ENCODE measurements at regions not wholly inside any gene's neighbourhood (a gene's known extent, or its start where the extent isn't known, plus 50 kb on each side); places are given as distances from the start of the nearest gene placed in this dataset.

DNA sequence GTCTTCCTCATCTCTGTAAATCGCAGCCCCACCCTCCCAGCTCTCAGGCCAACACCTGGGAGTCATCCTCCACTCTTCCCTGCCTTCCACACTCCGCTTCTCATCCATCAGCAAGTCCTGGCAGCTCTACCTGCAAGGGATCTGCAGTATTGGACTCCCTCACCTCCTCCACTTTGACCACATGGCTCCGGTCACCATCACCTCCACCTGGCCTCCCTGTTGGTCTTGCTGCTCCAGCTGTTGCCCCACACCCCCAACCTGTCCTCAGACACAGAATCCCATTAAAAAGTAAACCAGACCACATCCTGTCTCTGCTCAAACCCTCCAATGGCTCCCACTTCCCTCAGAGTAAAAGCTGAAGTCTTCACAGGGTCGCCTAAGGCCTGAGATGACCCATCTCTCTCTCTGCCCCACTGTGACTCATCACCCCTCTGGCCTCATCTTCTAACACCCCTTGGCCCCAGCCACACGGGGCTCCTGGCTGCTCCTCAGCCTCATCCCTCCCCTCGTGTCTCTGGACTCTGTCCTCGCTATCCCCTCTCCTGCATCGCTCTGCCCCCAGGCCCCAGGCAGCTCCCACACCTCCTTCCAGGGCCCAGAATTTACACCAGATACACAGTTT is 185.1 kb upstream of the SULF2 start:
- H3K4me1 ChIP-seq (ENCODE audit: insufficient read depth, low read length) = no peaks in the 10 kb centered on the region
- H3K9me3 ChIP-seq (ENCODE audit: low read length) = no peaks in the 10 kb centered on the region
- Mint-ChIP-seq H3K9me3 (peaks cover 0 to 1% (median 0%) of the 10 kb centered on the region in 5 donors), H3K4me1 (no peaks in the 10 kb centered on the region), H3K27ac (no peak overlapping the region), H3K27me3 (peaks cover 19 to 39% of the 10 kb centered on the region in 2 donors), H3K36me3 (no peaks in the 10 kb centered on the region), H3K4me3 (no peak overlapping the region)
- POLR2A ChIA-PET = no interaction called here
- H3K4me3 ChIP-seq (ENCODE audit: low read length) = no peak overlapping the region
- no peaks in the 10 kb centered on the region for H3K27me3 ChIP-seq (ENCODE audit: insufficient read depth, low read length, poor library complexity, severe bottlenecking)
- no peaks in the 10 kb centered on the region for H3K36me3 ChIP-seq (ENCODE audit: insufficient read depth, low read length)
- CTCF ChIA-PET = no interaction called here
- no peak overlapping the region for H3K27ac ChIP-seq (ENCODE audit: low read depth, low read length)
- DNase-seq = no peak

- no peaks in the 10 kb centered on the region for H3K9me3 ChIP-seq (ENCODE audit: low read length)
- Mint-ChIP-seq H3K27me3 (peaks cover 18 to 37% of the 10 kb centered on the region in 2 donors), H3K27ac (no peak overlapping the region), H3K9me3 (no peaks in the 10 kb centered on the region), H3K36me3 (no peaks in the 10 kb centered on the region), H3K4me1 (no peaks in the 10 kb centered on the region), H3K4me3 (no peak overlapping the region)
- no peaks in the 10 kb centered on the region for H3K27me3 ChIP-seq (ENCODE audit: insufficient read depth, low read length, poor library complexity, severe bottlenecking)
- CTCF ChIA-PET = no interaction called here
- no peaks in the 10 kb centered on the region for H3K36me3 ChIP-seq (ENCODE audit: insufficient read depth, low read length)
- no peaks in the 10 kb centered on the region for H3K4me1 ChIP-seq (ENCODE audit: insufficient read depth, low read length)
- no peak for DNase-seq
- POLR2A ChIA-PET = no interaction called here
- H3K27ac ChIP-seq (ENCODE audit: low read depth, low read length) = no peak overlapping the region
- H3K4me3 ChIP-seq (ENCODE audit: low read length) = no peak overlapping the region
These were observed 184.1 kb upstream of the SULF2 start for GRCh38 chr20:47969426-47969825.

DNA sequence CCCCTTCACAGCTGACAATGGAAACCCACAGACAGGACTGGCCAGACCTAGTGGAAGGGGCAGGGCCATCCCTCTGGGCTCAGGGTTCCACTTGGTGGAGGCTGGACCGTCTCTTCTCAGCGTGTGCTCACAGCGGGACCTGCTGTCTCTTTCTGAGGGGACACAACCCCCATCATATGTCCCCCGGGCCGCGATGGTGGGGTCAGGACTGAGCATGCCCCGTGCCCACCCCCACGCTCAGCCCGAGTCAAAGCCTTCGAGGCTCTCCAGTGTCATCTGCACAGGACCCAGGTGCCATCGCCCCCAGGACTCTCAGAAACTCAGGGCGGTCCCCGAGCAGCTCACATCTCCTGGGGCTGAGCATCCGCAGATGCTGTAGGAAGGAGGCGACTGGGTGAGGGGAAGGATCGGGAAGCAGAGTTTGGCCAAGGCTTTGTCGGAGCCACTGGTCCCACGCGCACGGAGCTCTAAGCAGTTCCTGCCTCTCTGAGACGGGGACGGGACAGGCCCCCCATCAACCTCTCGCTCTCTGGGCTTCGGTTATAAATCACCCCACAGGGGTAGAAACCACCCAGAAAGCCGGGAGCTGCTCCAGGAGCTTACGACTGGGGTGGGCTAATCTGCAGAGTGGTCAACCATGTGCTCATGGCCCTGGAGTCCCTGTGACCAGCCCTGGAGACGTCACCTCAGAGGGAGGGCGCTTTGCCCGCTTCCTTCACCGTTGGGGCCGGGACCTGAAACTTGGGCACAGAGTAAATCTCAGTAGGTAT is 183.4 kb upstream of the SULF2 start:
- Histone ChIP-seq H3K4me3 (ENCODE audit: low read length) (no peak overlapping the region), H3K27ac (ENCODE audit: low read depth, low read length) (no peak overlapping the region), H3K27me3 (ENCODE audit: insufficient read depth, low read length, poor library complexity, severe bottlenecking) (no peaks in the 10 kb centered on the region), H3K9me3 (ENCODE audit: low read length) (no peaks in the 10 kb centered on the region), H3K4me1 (ENCODE audit: insufficient read depth, low read length) (no peaks in the 10 kb centered on the region), H3K36me3 (ENCODE audit: insufficient read depth, low read length) (no peaks in the 10 kb centered on the region)
- H3K36me3 Mint-ChIP-seq = no peaks in the 10 kb centered on the region
- DNase-seq = no peak
- no peak overlapping the region for H3K27ac Mint-ChIP-seq
- ChIA-PET POLR2A (no interaction called here), CTCF (no interaction called here)
- H3K4me3 Mint-ChIP-seq = no peak overlapping the region
- peaks cover 17 to 33% of the 10 kb centered on the region in 2 donors for H3K27me3 Mint-ChIP-seq
- no peaks in the 10 kb centered on the region for H3K4me1 Mint-ChIP-seq
- no peaks in the 10 kb centered on the region for H3K9me3 Mint-ChIP-seq

GRCh38 chr20:47964149-47964548 is 178.9 kb upstream of the SULF2 start:
- Histone ChIP-seq H3K4me1 (ENCODE audit: insufficient read depth, low read length) (no peaks in the 10 kb centered on the region), H3K9me3 (ENCODE audit: low read length) (no peaks in the 10 kb centered on the region), H3K27me3 (ENCODE audit: insufficient read depth, low read length, poor library complexity, severe bottlenecking) (no peaks in the 10 kb centered on the region), H3K27ac (ENCODE audit: low read depth, low read length) (no peak overlapping the region), H3K36me3 (ENCODE audit: insufficient read depth, low read length) (no peaks in the 10 kb centered on the region), H3K4me3 (ENCODE audit: low read length) (no peak overlapping the region)
- peaks cover under 1 to 10% of the 10 kb centered on the region in 2 donors for H3K27me3 Mint-ChIP-seq
- no peak for DNase-seq
- H3K4me1 Mint-ChIP-seq = no peaks in the 10 kb centered on the region
- peaks cover 0 to 1% (median 0%) of the 10 kb centered on the region in 5 donors for H3K9me3 Mint-ChIP-seq
- ChIA-PET CTCF (interaction anchor here (0.6 kb wide), 1 partner anchor 11 kb away, joined by 3 read pairs; no protein-coding TSS in a partner anchor), POLR2A (no interaction called here)
- no peak overlapping the region for H3K4me3 Mint-ChIP-seq
- no peaks in the 10 kb centered on the region for H3K36me3 Mint-ChIP-seq
- no peak overlapping the region for H3K27ac Mint-ChIP-seq

DNA sequence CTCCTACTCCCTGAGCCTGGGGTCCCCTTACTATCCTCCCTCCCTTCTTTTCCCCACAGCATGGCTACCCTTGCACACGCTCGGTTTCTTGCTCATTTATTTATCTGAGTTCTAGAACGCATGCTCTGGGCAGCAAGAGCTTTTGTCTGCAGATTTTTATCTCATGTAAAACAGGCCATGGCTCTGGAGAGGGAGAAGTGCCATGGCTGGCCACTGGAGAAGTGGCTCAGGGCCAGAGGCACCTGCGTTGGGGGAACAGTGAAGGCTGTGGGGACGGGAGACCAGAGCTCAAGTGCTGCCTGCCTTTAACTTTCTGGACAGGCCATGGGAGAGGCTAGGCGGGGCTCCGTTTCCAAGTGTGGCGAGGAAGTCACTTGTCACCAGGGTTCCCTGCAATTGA is 177.7 kb upstream of the SULF2 start:
- Histone ChIP-seq H3K27me3 (ENCODE audit: insufficient read depth, low read length, poor library complexity, severe bottlenecking) (no peaks in the 10 kb centered on the region), H3K27ac (ENCODE audit: low read depth, low read length) (no peak overlapping the region), H3K36me3 (ENCODE audit: insufficient read depth, low read length) (no peaks in the 10 kb centered on the region), H3K4me3 (ENCODE audit: low read length) (no peak overlapping the region), H3K4me1 (ENCODE audit: insufficient read depth, low read length) (no peaks in the 10 kb centered on the region), H3K9me3 (ENCODE audit: low read length) (no peaks in the 10 kb centered on the region)
- Mint-ChIP-seq H3K4me1 (no peaks in the 10 kb centered on the region), H3K27ac (no peak overlapping the region), H3K4me3 (no peak overlapping the region), H3K9me3 (peaks cover 0 to 1% (median 0%) of the 10 kb centered on the region in 5 donors), H3K36me3 (no peaks in the 10 kb centered on the region), H3K27me3 (peaks cover 0 to 9% of the 10 kb centered on the region in 2 donors)
- CTCF ChIA-PET = no interaction called here
- DNase-seq = no peak
- POLR2A ChIA-PET = no interaction called here

DNA sequence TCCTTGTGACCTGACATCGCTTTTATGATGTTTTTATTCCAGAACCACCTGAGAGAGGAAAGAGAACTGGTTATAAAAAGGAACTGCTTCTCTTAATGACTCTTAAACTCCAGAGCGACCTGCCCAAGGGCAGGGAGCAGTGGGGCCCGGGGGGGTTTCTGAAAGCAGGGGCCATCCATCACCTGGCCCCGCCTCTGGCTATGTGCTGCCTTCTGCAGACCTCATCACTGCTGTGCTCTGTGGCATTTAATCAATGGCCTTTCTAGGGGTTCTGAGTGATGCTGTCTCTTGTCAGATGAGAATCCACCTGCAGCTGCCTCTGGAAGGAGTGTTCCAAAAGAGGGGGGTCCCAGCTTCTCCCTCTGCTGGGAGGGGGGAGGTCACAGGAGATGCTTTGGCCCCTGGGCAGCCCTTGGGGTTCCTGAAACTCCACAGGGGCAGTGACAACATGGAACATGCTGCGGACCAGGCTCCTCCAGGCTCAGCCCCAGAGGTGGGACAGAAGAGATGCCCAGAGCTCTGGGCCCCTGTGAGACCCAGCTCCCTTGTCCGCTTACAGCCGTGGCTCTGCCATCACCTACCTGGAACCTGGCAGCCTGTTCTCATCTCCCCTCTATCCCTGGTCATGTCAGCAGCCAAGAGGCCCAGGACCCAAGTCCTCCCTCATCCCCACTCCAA is 177.1 kb upstream of the SULF2 start:
- Histone ChIP-seq H3K27me3 (ENCODE audit: insufficient read depth, low read length, poor library complexity, severe bottlenecking) (no peaks in the 10 kb centered on the region), H3K4me1 (ENCODE audit: insufficient read depth, low read length) (no peaks in the 10 kb centered on the region), H3K36me3 (ENCODE audit: insufficient read depth, low read length) (no peaks in the 10 kb centered on the region), H3K4me3 (ENCODE audit: low read length) (no peak overlapping the region), H3K27ac (ENCODE audit: low read depth, low read length) (no peak overlapping the region), H3K9me3 (ENCODE audit: low read length) (no peaks in the 10 kb centered on the region)
- no peaks in the 10 kb centered on the region for H3K4me1 Mint-ChIP-seq
- ChIA-PET POLR2A (no interaction called here), CTCF (no interaction called here)
- peaks cover 0 to 1% (median 0%) of the 10 kb centered on the region in 5 donors for H3K9me3 Mint-ChIP-seq
- H3K27ac Mint-ChIP-seq = no peak overlapping the region
- peaks cover 0 to 8% of the 10 kb centered on the region in 2 donors for H3K27me3 Mint-ChIP-seq
- no peak for DNase-seq
- no peak overlapping the region for H3K4me3 Mint-ChIP-seq
- H3K36me3 Mint-ChIP-seq = no peaks in the 10 kb centered on the region

- Mint-ChIP-seq H3K27ac (peak overlapping the region in 1 of 8 donors; percentile 87), H3K36me3 (no peaks in the 10 kb centered on the region), H3K27me3 (peaks cover 0 to 8% of the 10 kb centered on the region in 2 donors), H3K4me3 (no peak overlapping the region), H3K4me1 (no peaks in the 10 kb centered on the region), H3K9me3 (peaks cover 0 to 1% (median 0%) of the 10 kb centered on the region in 5 donors)
- Histone ChIP-seq H3K9me3 (ENCODE audit: low read length) (no peaks in the 10 kb centered on the region), H3K4me3 (ENCODE audit: low read length) (no peak overlapping the region), H3K36me3 (ENCODE audit: insufficient read depth, low read length) (no peaks in the 10 kb centered on the region), H3K4me1 (ENCODE audit: insufficient read depth, low read length) (no peaks in the 10 kb centered on the region), H3K27ac (ENCODE audit: low read depth, low read length) (no peak overlapping the region), H3K27me3 (ENCODE audit: insufficient read depth, low read length, poor library complexity, severe bottlenecking) (no peaks in the 10 kb centered on the region)
- no peak for DNase-seq
- POLR2A ChIA-PET = no interaction called here
- CTCF ChIA-PET = no interaction called here
These were observed 175.7 kb upstream of the SULF2 start for GRCh38 chr20:47960769-47961541.

DNA sequence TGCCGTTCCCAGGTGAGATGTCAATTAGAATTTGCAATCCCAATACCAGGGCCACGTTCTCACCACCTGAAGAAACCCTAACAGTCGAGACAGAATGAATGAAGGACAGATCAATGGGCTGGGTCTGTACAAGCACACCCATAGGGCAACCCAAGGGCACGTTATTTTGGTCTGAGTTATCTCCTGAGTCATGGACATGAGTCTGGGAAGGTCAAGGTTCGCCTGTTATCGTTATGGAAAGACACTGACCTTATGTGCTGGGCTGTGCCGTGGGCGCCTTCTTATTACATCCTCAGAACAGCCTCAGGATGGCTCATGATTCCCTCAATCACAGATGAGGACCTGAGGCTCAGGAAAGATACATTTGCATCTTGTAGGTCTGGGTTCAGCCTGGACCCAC is 175.0 kb upstream of the SULF2 start:
- H3K36me3 Mint-ChIP-seq = no peaks in the 10 kb centered on the region
- POLR2A ChIA-PET = no interaction called here

More for the DNA sequence above, 175.0 kb upstream of the SULF2 start:
- H3K27ac Mint-ChIP-seq = no peak overlapping the region
- no peak overlapping the region for H3K4me3 ChIP-seq (ENCODE audit: low read length)
- H3K4me1 Mint-ChIP-seq = no peaks in the 10 kb centered on the region
- no peaks in the 10 kb centered on the region for H3K27me3 ChIP-seq (ENCODE audit: insufficient read depth, low read length, poor library complexity, severe bottlenecking)
- H3K27me3 Mint-ChIP-seq = peaks cover 0 to 8% of the 10 kb centered on the region in 2 donors
- H3K9me3 Mint-ChIP-seq = peaks cover 0 to 1% (median 0%) of the 10 kb centered on the region in 5 donors
- H3K36me3 ChIP-seq (ENCODE audit: insufficient read depth, low read length) = no peaks in the 10 kb centered on the region
- H3K9me3 ChIP-seq (ENCODE audit: low read length) = no peaks in the 10 kb centered on the region
- H3K4me1 ChIP-seq (ENCODE audit: insufficient read depth, low read length) = no peaks in the 10 kb centered on the region
- CTCF ChIA-PET = no interaction called here
- H3K4me3 Mint-ChIP-seq = no peak overlapping the region
- no peak for DNase-seq
- no peak overlapping the region for H3K27ac ChIP-seq (ENCODE audit: low read depth, low read length)
